GM13977 (cell line): ENCODE measurements at regions not wholly inside any gene's neighbourhood (a gene's known extent, or its start where the extent isn't known, plus 50 kb on each side); places are given as distances from the start of the nearest gene placed in this dataset.

Source experiments
- DNase-seq: peaks from one replicate; pipeline ENCODE4 v3.0.0; 2012; ENCODE audit warnings: low spot score
- CTCF ChIP-seq: IDR thresholded peaks from 2 replicates; pipeline ENCODE4 v1.5.1; 2012; ENCODE audit warnings: mild to moderate bottlenecking, control low read depth; ENCODE audit not compliant: insufficient read depth; ENCODE audit errors: extremely low read depth, missing control alignments
- in situ Hi-C: fragments of 300-500 bp; cut with MboI; formaldehyde crosslinking; loops from one replicate; pipeline ENCODE4 v1.12.0; 2022; ENCODE audit warnings: low sequenced_read_pairs, low pct_unique_long_range_greater_than_20kb, mixed read lengths, inconsistent platforms; ENCODE audit not compliant: unreplicated experiment

DNA sequence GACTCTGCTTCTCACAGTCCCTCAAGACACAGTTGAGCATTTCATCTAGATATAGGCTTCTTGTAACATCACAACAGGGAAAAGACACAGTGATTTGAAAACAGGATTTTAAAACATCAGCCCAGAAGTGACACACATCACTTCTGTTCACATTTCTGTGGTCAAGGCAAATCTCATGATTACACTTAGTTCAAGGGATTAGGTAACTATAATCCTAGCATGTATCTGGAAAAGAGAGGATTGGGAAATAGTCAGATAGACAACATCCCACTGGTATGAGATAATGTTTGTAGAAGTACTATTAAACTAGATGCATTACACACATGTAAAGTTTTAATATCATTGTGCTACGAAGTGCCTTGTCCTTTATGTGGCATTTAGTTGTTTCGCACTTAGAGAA is 252.6 kb upstream of the PRKD1 start:
- DNase-seq = no peak
- in situ Hi-C loops = no loop called here
- no peak for TF ChIP-seq CTCF

DNA sequence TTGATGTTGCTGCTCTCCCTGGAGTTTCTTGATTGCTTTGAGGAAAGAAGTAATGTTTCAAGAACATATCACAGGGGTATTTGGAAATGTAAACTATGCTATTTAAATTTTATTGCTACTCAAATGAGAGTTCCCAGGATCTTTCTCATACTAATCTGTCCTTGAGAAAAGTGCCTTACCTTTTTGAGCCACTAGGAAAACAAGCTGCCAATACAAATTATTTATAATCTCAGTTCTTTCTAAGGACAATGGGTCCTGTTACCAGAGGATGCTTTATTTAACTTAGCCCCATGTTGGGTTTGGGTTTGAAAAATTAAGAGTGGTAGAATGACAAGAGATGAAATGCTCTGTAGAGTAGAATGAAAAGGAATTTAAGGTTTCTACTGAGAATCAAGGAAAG is 258.2 kb upstream of the PRKD1 start:
- DNase-seq = no peak
- TF ChIP-seq CTCF = no peak
- in situ Hi-C loops = no loop called here

DNA sequence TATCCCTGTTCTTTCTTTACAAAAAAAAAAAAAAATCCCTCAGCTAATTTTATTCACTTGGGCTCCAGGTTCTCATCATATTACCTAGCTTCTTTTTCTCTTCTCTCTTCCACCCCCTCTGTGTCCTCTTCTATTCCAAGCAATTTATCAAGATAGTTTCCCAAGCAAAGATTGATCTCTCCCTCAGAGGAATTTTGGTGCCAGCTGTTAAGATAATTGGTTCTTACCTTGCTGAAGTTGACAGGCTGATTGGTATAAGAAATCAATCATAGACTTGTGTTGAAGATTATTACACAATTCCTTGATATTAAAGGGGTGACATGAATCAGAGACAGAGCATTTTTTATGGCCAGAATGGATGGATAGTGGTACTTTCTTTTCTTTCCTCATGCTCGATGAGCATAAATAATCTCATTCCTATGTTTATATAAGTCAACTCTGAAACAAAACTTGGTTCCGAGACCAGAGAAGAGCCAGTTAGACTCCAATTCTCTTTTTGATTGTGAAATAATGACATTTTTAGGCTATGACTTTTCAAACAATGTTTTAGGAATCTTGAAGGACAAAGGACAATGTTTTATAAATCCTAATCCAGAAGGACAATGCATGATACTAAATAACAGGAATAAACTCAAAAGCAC is 264.1 kb upstream of the PRKD1 start:
- no peak for TF ChIP-seq CTCF
- in situ Hi-C loops = no loop called here
- DNase-seq = no peak

- DNase-seq = no peak
- in situ Hi-C loops = no loop called here
- no peak for TF ChIP-seq CTCF
These were observed 265.5 kb upstream of the PRKD1 start for GRCh38 chr14:30193101-30193500.

- in situ Hi-C loops = no loop called here
- no peak for DNase-seq
- TF ChIP-seq CTCF = no peak
These were observed 266.3 kb upstream of the PRKD1 start for GRCh38 chr14:30193845-30194501.

DNA sequence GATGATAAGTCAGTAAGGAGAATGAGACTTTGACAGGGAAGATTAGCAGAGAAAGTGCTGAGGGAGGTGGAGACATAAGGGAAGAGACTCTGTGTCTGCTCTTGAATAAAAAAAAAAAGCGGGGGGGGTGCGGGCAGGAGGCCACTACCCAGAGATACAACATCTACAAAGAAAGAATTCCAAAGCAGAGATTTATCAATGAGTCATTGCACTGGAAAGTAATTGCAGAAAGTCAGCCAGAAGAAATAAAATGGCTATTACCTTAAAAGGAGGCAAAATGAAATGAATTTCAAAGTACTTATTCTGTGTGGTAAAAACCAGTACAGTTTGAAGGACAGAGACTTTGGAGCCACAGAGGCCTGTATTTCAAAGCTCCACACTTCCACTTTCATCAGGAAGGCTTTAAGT is 267.1 kb upstream of the PRKD1 start:
- no peak for TF ChIP-seq CTCF
- in situ Hi-C loops = no loop called here
- no peak for DNase-seq
